Natural killer cell (primary cell): ENCODE measurements at regions not wholly inside any gene's neighbourhood (a gene's known extent, or its start where the extent isn't known, plus 50 kb on each side); places are given as distances from the start of the nearest gene placed in this dataset.
"Not testable (repeated sequence)": the region's sequence is repeated elsewhere in the genome, so short reads cannot be mapped to it uniquely, and the experiment has no call there.

Source experiments
- ATAC-seq, 3 donors: fragments of 150-1000 bp in 2 of 3; fragments of 200-7000 bp in 1 of 3; cut with Tn5 transposase; 1 replicate in 1 of 3; 2 replicates in 2 of 3; pipeline ENCODE4 v1.10.0; 2021; ENCODE audit warnings: mild to moderate bottlenecking in 2 of 3, moderate library complexity in 2 of 3
- DNase-seq, 2 donors: peaks; one replicate each; pipeline versions ENCODE4 v3.0.0 to v3.0.0-alpha.2; 2013 to 2021; ENCODE audit warnings: mixed read lengths in 1 of 2
- H3K27ac ChIP-seq: one replicate; pipeline ENCODE4 v1.5.1; 2013; ENCODE audit warnings: mild to moderate bottlenecking, low read length
- H3K27me3 ChIP-seq: one replicate; pipeline ENCODE4 v1.6.1; 2013; ENCODE audit warnings: low read length; ENCODE audit not compliant: control insufficient read depth, insufficient read depth
- H3K36me3 ChIP-seq: one replicate; pipeline ENCODE4 v1.6.1; 2013; ENCODE audit warnings: low read length; ENCODE audit not compliant: control insufficient read depth, insufficient read depth
- H3K4me1 ChIP-seq: one replicate; pipeline ENCODE4 v1.6.1; 2013; ENCODE audit warnings: low read length; ENCODE audit not compliant: control insufficient read depth, insufficient read depth
- H3K4me3 ChIP-seq: one replicate; pipeline ENCODE4 v1.5.1; 2013; ENCODE audit warnings: low read length
- H3K9me3 ChIP-seq: one replicate; pipeline ENCODE4 v1.6.1; 2013; ENCODE audit warnings: low read length; ENCODE audit not compliant: control insufficient read depth, insufficient read depth
- H3K27ac Mint-ChIP-seq, 2 donors: one replicate each; pipeline ENCODE4 v1.8.0; 2022; ENCODE audit warnings: mild to moderate bottlenecking in 2 of 2, mixed read lengths in 2 of 2, moderate library complexity in 1 of 2
- H3K27me3 Mint-ChIP-seq, 2 donors: one replicate each; pipeline ENCODE4 v1.8.0; 2022; ENCODE audit warnings: low read depth in 2 of 2, mixed read lengths in 2 of 2
- H3K36me3 Mint-ChIP-seq: one replicate; pipeline ENCODE4 v1.8.0; 2022; ENCODE audit warnings: mixed read lengths
- H3K4me1 Mint-ChIP-seq, 2 donors: one replicate each; pipeline ENCODE4 v1.8.0; 2022; ENCODE audit warnings: mixed read lengths in 2 of 2
- H3K4me3 Mint-ChIP-seq: one replicate; pipeline ENCODE4 v1.8.0; 2022; ENCODE audit warnings: mild to moderate bottlenecking, moderate library complexity, mixed read lengths
- H3K9me3 Mint-ChIP-seq, 2 donors: one replicate each; pipeline ENCODE4 v1.8.0; 2022; ENCODE audit warnings: mixed read lengths in 2 of 2
- WGBS: methylation state at CpG from one replicate; pipeline ENCODE4 v1.1.7; 2013; ENCODE audit warnings: missing lambda C conversion rate; ENCODE audit not compliant: insufficient coverage; 5-methylcytosine and 5-hydroxymethylcytosine counted together
- intact Hi-C: fragments of 100-400 bp; cut with micrococcal nuclease; formaldehyde crosslinking; loops from one replicate; pipeline ENCODE4 v1.14.2; 2022
- TF ChIP-seq, protein P1 (sequence below): fragments of 200-600 bp; IDR thresholded peaks from one replicate; pipeline ENCODE4 v1.8.0; 2022; ENCODE audit warnings: antibody characterized with exemption

DNA sequence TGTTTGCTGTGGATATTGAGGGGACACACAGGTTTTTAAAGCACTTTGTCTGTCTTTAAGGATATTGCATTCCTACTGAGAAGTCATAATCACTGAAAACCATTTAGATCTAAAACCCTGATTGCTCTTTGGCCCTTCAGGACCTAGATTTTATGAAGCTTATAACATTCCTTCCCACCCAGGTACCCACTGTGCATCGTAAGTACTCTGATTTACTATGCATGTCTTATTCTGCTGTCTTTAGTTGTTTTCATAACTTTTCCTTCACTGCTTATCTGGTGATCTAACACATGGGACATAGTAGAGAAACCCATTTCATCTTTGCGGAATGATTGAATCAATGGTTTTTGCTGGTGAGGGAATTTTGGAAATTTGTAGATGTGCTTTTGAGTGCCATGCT is 247.0 kb upstream of the RARB start:
- Mint-ChIP-seq H3K4me1 (no peaks in the 10 kb centered on the region), H3K9me3 (peaks cover 0 to 9% of the 10 kb centered on the region in 2 donors), H3K4me3 (no peak overlapping the region), H3K27ac (no peak overlapping the region), H3K27me3 (peaks cover 0 to 8% of the 10 kb centered on the region in 2 donors), H3K36me3 (no peaks in the 10 kb centered on the region)
- no peaks in the 10 kb centered on the region for H3K27me3 ChIP-seq
- no peak for ATAC-seq
- H3K36me3 ChIP-seq = no peaks in the 10 kb centered on the region
- intact Hi-C loops = no loop called here
- DNase-seq = no peak
- H3K4me3 ChIP-seq = no peak overlapping the region
- no peaks in the 10 kb centered on the region for H3K4me1 ChIP-seq
- H3K27ac ChIP-seq = no peak overlapping the region
- WGBS = 100% methylated on average over 2 of the region's 2 CpGs
- TF ChIP-seq, protein P1, sequence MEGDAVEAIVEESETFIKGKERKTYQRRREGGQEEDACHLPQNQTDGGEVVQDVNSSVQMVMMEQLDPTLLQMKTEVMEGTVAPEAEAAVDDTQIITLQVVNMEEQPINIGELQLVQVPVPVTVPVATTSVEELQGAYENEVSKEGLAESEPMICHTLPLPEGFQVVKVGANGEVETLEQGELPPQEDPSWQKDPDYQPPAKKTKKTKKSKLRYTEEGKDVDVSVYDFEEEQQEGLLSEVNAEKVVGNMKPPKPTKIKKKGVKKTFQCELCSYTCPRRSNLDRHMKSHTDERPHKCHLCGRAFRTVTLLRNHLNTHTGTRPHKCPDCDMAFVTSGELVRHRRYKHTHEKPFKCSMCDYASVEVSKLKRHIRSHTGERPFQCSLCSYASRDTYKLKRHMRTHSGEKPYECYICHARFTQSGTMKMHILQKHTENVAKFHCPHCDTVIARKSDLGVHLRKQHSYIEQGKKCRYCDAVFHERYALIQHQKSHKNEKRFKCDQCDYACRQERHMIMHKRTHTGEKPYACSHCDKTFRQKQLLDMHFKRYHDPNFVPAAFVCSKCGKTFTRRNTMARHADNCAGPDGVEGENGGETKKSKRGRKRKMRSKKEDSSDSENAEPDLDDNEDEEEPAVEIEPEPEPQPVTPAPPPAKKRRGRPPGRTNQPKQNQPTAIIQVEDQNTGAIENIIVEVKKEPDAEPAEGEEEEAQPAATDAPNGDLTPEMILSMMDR = no peak
- no peaks in the 10 kb centered on the region for H3K9me3 ChIP-seq

DNA sequence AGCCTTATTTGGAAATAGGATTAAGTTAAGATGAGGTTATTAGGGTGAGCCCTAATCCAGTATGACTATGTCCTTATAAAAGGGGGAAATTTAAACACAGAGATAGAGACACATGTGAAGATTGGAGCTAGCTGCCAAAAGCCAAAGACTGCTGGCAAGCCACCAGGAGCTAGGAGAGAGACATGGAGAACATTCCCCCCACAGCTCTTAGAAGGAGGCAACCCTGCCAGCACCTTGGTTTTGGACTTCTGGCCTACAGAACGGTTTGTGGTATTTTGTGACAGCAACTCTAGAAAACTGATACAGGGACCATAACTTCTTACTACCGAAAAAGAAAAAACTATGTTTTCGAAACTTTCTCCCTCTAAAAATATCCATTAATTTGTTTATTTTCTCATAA is 245.3 kb upstream of the RARB start:
- DNase-seq = no peak
- H3K36me3 Mint-ChIP-seq = no peaks in the 10 kb centered on the region
- no peak for ATAC-seq
- Histone ChIP-seq H3K4me3 (no peak overlapping the region), H3K9me3 (no peaks in the 10 kb centered on the region), H3K27ac (no peak overlapping the region), H3K27me3 (no peaks in the 10 kb centered on the region), H3K36me3 (no peaks in the 10 kb centered on the region), H3K4me1 (no peaks in the 10 kb centered on the region)
- TF ChIP-seq, protein P1 = no peak
- H3K27ac Mint-ChIP-seq = no peak overlapping the region
- H3K4me3 Mint-ChIP-seq = no peak overlapping the region
- intact Hi-C loops = no loop called here
- H3K9me3 Mint-ChIP-seq = peaks cover 0 to 9% of the 10 kb centered on the region in 2 donors
- H3K27me3 Mint-ChIP-seq = peaks cover 0 to 8% of the 10 kb centered on the region in 2 donors
- WGBS = 75% methylated on average over 1 of the region's 3 CpGs
- H3K4me1 Mint-ChIP-seq = no peaks in the 10 kb centered on the region

DNA sequence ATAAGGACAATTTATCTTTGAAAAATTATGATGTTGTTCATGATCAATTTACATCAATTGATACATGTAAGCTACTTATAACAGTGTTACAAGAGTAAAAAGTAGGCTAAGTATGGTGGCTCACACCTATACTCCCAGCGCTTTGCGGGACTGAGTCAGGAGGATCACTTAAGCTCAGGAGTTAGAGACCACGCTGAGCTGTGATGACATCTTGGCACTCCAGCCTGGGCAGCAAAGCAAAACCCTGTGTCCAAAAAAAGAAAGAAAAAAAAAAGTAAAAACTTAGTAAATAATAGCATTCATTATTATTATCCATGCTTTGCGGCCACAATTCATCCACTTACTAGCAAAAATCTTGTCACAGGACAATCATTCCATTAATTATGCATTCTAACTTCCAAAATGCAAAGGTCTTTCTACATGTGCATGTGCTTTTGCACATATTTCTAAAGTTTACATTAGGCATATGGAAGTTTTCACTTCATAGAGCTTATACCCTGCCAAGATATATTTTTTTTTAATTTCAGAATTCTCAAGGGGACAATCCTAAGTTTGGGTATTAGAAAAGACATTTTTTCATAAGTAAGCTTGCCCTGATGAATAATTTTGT is 243.3 kb upstream of the RARB start:
- no peaks in the 10 kb centered on the region for H3K4me1 Mint-ChIP-seq
- Histone ChIP-seq H3K4me1 (no peaks in the 10 kb centered on the region), H3K9me3 (no peaks in the 10 kb centered on the region), H3K27me3 (no peaks in the 10 kb centered on the region), H3K36me3 (no peaks in the 10 kb centered on the region), H3K4me3 (no peak overlapping the region), H3K27ac (no peak overlapping the region)
- peaks cover 0 to 9% of the 10 kb centered on the region in 2 donors for H3K9me3 Mint-ChIP-seq
- intact Hi-C loops = no loop called here
- H3K27me3 Mint-ChIP-seq = peaks cover 0 to 8% of the 10 kb centered on the region in 2 donors
- H3K27ac Mint-ChIP-seq = no peak overlapping the region
- H3K4me3 Mint-ChIP-seq = no peak overlapping the region
- ATAC-seq (no peak), DNase-seq (no peak)
- no peaks in the 10 kb centered on the region for H3K36me3 Mint-ChIP-seq
- TF ChIP-seq, protein P1 = no peak
- WGBS = 93% methylated on average over 4 of the region's 4 CpGs

DNA sequence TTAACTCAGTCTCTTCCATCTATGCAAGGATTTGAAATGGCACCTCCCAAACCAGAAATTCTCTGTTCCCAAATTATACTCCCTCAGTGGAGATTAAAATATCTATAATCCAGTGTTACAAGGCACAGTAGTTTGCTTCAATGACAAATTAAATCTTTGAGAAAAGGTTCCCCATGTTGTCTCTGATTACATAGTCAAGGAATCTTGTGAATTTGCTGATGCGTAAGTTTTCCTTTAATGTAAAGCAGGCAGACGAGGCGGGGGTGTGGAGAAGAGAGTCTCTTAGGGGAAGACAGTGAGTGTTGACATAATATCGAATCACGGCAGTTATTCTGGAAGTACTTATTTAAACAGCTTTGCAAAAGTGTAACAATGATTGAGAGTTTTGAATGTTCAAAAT is 236.4 kb upstream of the RARB start:
- Mint-ChIP-seq H3K27ac (no peak overlapping the region), H3K4me1 (no peaks in the 10 kb centered on the region), H3K36me3 (no peaks in the 10 kb centered on the region), H3K4me3 (no peak overlapping the region), H3K9me3 (peaks cover 2% of the 10 kb centered on the region in 2 donors), H3K27me3 (no peaks in the 10 kb centered on the region)
- 84% methylated on average over 5 of the region's 5 CpGs for WGBS
- DNase-seq (no peak), ATAC-seq (no peak)
- H3K27me3 ChIP-seq = no peaks in the 10 kb centered on the region
- no peaks in the 10 kb centered on the region for H3K36me3 ChIP-seq
- H3K4me3 ChIP-seq = no peak overlapping the region
- H3K9me3 ChIP-seq = no peaks in the 10 kb centered on the region
- no peak overlapping the region for H3K27ac ChIP-seq
- H3K4me1 ChIP-seq = no peaks in the 10 kb centered on the region
- TF ChIP-seq, protein P1 = no peak
- intact Hi-C loops = no loop called here

DNA sequence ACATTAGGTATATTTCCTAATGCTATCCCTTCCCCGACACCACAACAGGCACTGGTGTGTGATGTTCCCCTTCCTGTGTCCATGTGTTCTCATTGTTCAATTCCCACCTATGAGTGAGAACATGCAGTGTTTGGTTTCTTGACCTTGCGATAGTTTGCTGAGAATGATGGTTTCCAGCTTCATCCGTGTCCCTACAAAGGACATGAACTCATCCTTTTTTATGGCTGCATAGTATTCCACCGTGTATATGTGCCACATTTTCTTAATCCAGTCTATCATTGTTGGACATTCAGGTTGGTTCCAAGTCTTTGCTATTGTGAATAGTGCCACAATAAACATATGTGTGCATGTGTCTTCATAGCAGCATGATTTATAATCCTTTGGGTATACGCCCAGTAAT is 228.5 kb upstream of the RARB start:
- H3K36me3 ChIP-seq, H3K9me3 ChIP-seq, intact Hi-C loops, H3K27ac ChIP-seq, ATAC-seq, H3K36me3 Mint-ChIP-seq, H3K27ac Mint-ChIP-seq, DNase-seq, H3K4me3 Mint-ChIP-seq, H3K27me3 ChIP-seq, H3K4me1 ChIP-seq, H3K4me3 ChIP-seq, H3K4me1 Mint-ChIP-seq, H3K27me3 Mint-ChIP-seq: not testable (repeated sequence)
- 100% methylated on average over 4 of the region's 5 CpGs for WGBS
- H3K9me3 Mint-ChIP-seq = peaks cover 12 to 13% of the 10 kb centered on the region in 2 donors
